ENCODE measurements at regions not wholly inside any gene's neighbourhood (a gene's known extent, or its start where the extent isn't known, plus 50 kb on each side); places are given as distances from the start of the nearest gene placed in this dataset.

DNA sequence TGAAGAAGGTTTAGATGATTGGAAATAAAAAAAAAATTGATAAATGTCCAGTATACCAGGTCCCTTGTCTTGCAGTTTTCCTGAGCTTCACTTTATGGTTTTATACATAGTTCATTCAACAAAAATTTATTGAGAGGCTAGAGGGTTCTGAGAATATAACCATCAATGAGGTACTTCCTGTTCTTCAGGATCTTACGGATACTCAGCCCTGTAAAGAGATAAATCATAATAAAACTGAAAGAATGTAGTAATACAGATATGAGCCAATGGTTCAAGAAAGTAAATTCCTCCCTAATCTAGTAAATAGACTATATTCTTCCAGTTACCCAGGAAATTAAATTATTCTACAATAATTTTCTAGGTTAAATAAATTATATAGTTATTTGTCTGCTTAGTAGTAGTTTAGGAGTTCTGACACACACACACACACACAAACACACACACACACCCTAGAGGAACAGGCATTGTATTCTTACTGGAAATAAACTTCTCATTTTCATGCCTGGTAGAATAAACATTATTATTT lies 70.4 kb upstream of the HMCN1 start:
- TF ChIP-seq CTCF (IDR thresholded peaks at IDR 0.05; ENCODE audit: insufficient read depth, low read length, poor library complexity, severe bottlenecking) (no peak), EZH2phosphoT487 (conservative IDR thresholded peaks at IDR 0.05; ENCODE audit: low read length) (no peak)

All from SU-DHL-6 (cell line).